GM23338 (cell line): ENCODE measurements at regions not wholly inside any gene's neighbourhood (a gene's known extent, or its start where the extent isn't known, plus 50 kb on each side); places are given as distances from the start of the nearest gene placed in this dataset.

ENCODE experiments used
- ATAC-seq: fragments of 200-7000 bp; cut with Tn5 transposase; 3 replicates; pipeline ENCODE4 v1.9.1; 2020
- DNase-seq: peaks from one replicate; pipeline ENCODE4 v3.0.0-alpha.2; 2015; ENCODE audit warnings: low spot score
- H2AFZ ChIP-seq: fragments of 200-600 bp; sonication (generic); 2 replicates; pipeline ENCODE4 v1.8.0; 2016; ENCODE audit warnings: antibody characterized with exemption, mild to moderate bottlenecking, moderate library complexity
- H3F3A ChIP-seq: fragments of 200-600 bp; sonication (generic); replicated peaks from 2 replicates; pipeline ENCODE4 v1.8.0; 2017; ENCODE audit warnings: antibody characterized with exemption, mixed run types, low read depth
- H3K27ac ChIP-seq: fragments of 200-600 bp; sonication (generic); 2 replicates; pipeline ENCODE4 v1.6.1; 2016; ENCODE audit warnings: low read depth
- H3K27me3 ChIP-seq: fragments of 200-600 bp; sonication (generic); 2 replicates; pipeline ENCODE4 v1.8.0; 2016; ENCODE audit warnings: mild to moderate bottlenecking, mixed run types, moderate library complexity; ENCODE audit not compliant: insufficient read depth
- H3K36me3 ChIP-seq: fragments of 200-600 bp; sonication (generic); 2 replicates; pipeline ENCODE4 v1.8.0; 2016; ENCODE audit warnings: mild to moderate bottlenecking; ENCODE audit not compliant: insufficient read depth
- H3K4me1 ChIP-seq: fragments of 200-600 bp; sonication (generic); 2 replicates; pipeline ENCODE4 v1.8.0; 2016; ENCODE audit warnings: mild to moderate bottlenecking, moderate library complexity; ENCODE audit not compliant: insufficient read depth
- H3K4me2 ChIP-seq: fragments of 200-600 bp; sonication (generic); 2 replicates; pipeline ENCODE4 v1.7.1; 2017; ENCODE audit warnings: mixed run types
- H3K4me3 ChIP-seq: fragments of 200-600 bp; sonication (generic); 2 replicates; pipeline ENCODE4 v1.6.1; 2016; ENCODE audit warnings: mixed run types
- H3K79me2 ChIP-seq: fragments of 200-600 bp; sonication (generic); replicated peaks from 2 replicates; pipeline ENCODE4 v1.8.0; 2017; ENCODE audit warnings: mild to moderate bottlenecking; ENCODE audit not compliant: insufficient read depth
- H3K9me2 ChIP-seq: fragments of 200-600 bp; sonication (generic); 2 replicates; pipeline ENCODE4 v1.8.0; 2017; ENCODE audit not compliant: insufficient read depth
- H4K20me1 ChIP-seq: fragments of 200-600 bp; sonication (generic); replicated peaks from 2 replicates; pipeline ENCODE4 v1.8.0; 2017; ENCODE audit warnings: mild to moderate bottlenecking; ENCODE audit not compliant: insufficient read depth
- H3K27ac Mint-ChIP-seq: 2 replicates; pipeline ENCODE4 v1.8.0; 2020; ENCODE audit warnings: inconsistent platforms, mild to moderate bottlenecking, moderate library complexity, mixed read lengths
- H3K27me3 Mint-ChIP-seq: 3 replicates; pipeline ENCODE4 v1.8.0; 2022; ENCODE audit warnings: low read depth, mild to moderate bottlenecking, moderate library complexity, mixed read lengths, inconsistent platforms; ENCODE audit not compliant: insufficient read depth, poor library complexity
- H3K36me3 Mint-ChIP-seq: 3 replicates; pipeline ENCODE4 v1.8.0; 2021; ENCODE audit warnings: low read depth, mild to moderate bottlenecking, inconsistent platforms, moderate library complexity, mixed read lengths
- H3K4me1 Mint-ChIP-seq: 3 replicates; pipeline ENCODE4 v1.8.0; 2020; ENCODE audit warnings: mild to moderate bottlenecking, inconsistent platforms, mixed read lengths
- H3K4me3 Mint-ChIP-seq: 3 replicates; pipeline ENCODE4 v1.8.0; 2021; ENCODE audit warnings: moderate library complexity, mild to moderate bottlenecking, inconsistent platforms, mixed read lengths
- H3K9me3 Mint-ChIP-seq: 3 replicates; pipeline ENCODE4 v1.8.0; 2020; ENCODE audit warnings: moderate library complexity, mild to moderate bottlenecking, inconsistent platforms, mixed read lengths
- CREB1 ChIP-seq: fragments of 250-450 bp; sonication (Bioruptor Pico); IDR thresholded peaks from 2 replicates; pipeline ENCODE4 v1.5.0; 2020; ENCODE audit warnings: low read depth, mild to moderate bottlenecking, moderate library complexity
- CTCF ChIP-seq, 2 experiments: fragments of 200-600 bp in 1 of 2; sonication (generic) in 1 of 2; conservative IDR thresholded peaks; 2 replicates each; pipeline versions ENCODE4 v1.5.1 to v1.6.1; 2016 to 2017; ENCODE audit warnings: antibody characterized with exemption in 2 of 2, low read depth in 2 of 2, mild to moderate bottlenecking in 2 of 2, moderate library complexity in 1 of 2
- EZH2 ChIP-seq: fragments of 200-600 bp; sonication (generic); IDR thresholded peaks from one replicate; pipeline ENCODE4 v1.8.0; 2017; ENCODE audit warnings: antibody characterized with exemption, mild to moderate bottlenecking, low read depth; ENCODE audit not compliant: unreplicated experiment
- EZH2phosphoT487 ChIP-seq: fragments of 200-600 bp; sonication (generic); IDR thresholded peaks from one replicate; pipeline ENCODE4 v1.8.1; 2018; ENCODE audit warnings: antibody characterized with exemption; ENCODE audit not compliant: unreplicated experiment
- JUNB ChIP-seq: IDR thresholded peaks from one replicate; pipeline ENCODE4 v1.6.1; 2016; ENCODE audit warnings: antibody characterized with exemption; ENCODE audit not compliant: unreplicated experiment
- NANOG ChIP-seq: IDR thresholded peaks from 2 replicates; pipeline ENCODE4 v1.6.1; 2016; ENCODE audit warnings: antibody characterized with exemption, borderline replicate concordance
- POLR2AphosphoS5 ChIP-seq: IDR thresholded peaks from 2 replicates; pipeline ENCODE4 v1.6.1; 2016; ENCODE audit warnings: antibody characterized with exemption, low read depth
- REST ChIP-seq: IDR thresholded peaks from one replicate; pipeline ENCODE4 v1.6.1; 2018; ENCODE audit warnings: antibody characterized with exemption; ENCODE audit not compliant: unreplicated experiment
- STAT1 ChIP-seq: IDR thresholded peaks from one replicate; pipeline ENCODE4 v1.6.1; 2016; ENCODE audit warnings: antibody characterized with exemption; ENCODE audit not compliant: unreplicated experiment
- ZNF114 ChIP-seq: fragments of 250-450 bp; sonication (Bioruptor Pico); IDR thresholded peaks from 2 replicates; pipeline ENCODE4 v1.5.0; 2020; ENCODE audit warnings: mild to moderate bottlenecking, moderate library complexity
- ZNF331 ChIP-seq: fragments of 250-450 bp; sonication (Bioruptor Pico); IDR thresholded peaks from 2 replicates; pipeline ENCODE4 v1.5.0; 2020; ENCODE audit warnings: low read depth, mild to moderate bottlenecking, moderate library complexity
- ZNF462 ChIP-seq: fragments of 250-450 bp; sonication (Bioruptor Pico); IDR thresholded peaks from 2 replicates; pipeline ENCODE4 v1.5.0; 2020; ENCODE audit warnings: mild to moderate bottlenecking, moderate library complexity
- TF ChIP-seq, protein P1 (sequence below): IDR thresholded peaks from 2 replicates; pipeline ENCODE4 v1.6.1; 2016; ENCODE audit warnings: antibody characterized with exemption

DNA sequence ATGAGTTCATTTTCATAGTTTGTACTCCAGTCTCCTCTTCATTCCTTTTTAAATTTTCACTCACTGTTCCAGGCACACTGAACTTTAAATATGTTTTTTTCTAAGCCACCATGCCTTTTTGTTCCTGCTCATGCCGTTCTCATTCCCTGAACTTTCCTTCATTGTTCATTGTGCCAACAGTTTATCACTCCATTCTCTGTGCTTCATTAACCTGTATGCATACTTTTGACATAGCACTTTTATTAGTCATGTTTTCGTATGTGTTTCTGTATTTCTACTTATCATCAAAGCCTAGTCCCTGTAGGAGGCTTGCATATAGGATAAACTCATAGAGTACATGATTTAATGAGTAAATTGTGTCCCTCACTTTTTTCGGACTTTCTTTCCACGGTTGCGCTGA, 65.3 kb downstream of the PCDH20 start:
- Histone ChIP-seq H3F3A (no peaks in the 10 kb centered on the region), H2AFZ (no peak overlapping the region), H3K27ac (no peak overlapping the region), H3K27me3 (no peaks in the 10 kb centered on the region), H4K20me1 (no peaks in the 10 kb centered on the region), H3K4me1 (no peaks in the 10 kb centered on the region), H3K4me2 (no peak overlapping the region), H3K36me3 (no peaks in the 10 kb centered on the region), H3K79me2 (no peaks in the 10 kb centered on the region), H3K9me2 (no peaks in the 10 kb centered on the region), H3K4me3 (no peak overlapping the region)
- DNase-seq = no peak
- TF ChIP-seq NANOG = no peak
- TF ChIP-seq JUNB = no peak
- no peak for TF ChIP-seq ZNF114
- no peak for TF ChIP-seq STAT1
- TF ChIP-seq, protein P1, sequence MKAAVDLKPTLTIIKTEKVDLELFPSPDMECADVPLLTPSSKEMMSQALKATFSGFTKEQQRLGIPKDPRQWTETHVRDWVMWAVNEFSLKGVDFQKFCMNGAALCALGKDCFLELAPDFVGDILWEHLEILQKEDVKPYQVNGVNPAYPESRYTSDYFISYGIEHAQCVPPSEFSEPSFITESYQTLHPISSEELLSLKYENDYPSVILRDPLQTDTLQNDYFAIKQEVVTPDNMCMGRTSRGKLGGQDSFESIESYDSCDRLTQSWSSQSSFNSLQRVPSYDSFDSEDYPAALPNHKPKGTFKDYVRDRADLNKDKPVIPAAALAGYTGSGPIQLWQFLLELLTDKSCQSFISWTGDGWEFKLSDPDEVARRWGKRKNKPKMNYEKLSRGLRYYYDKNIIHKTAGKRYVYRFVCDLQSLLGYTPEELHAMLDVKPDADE = no peak
- no peak for TF ChIP-seq REST
- no peak for TF ChIP-seq POLR2AphosphoS5
- TF ChIP-seq EZH2phosphoT487 = no peak
- no peak for TF ChIP-seq ZNF331 (CRISPR knock-in tag)
- no peak for TF ChIP-seq CTCF (conservative IDR thresholded peaks at IDR 0.05; ENCODE audit: low read depth in 2 of 2)
- no peak for TF ChIP-seq ZNF462 (CRISPR knock-in tag)
- no peak for TF ChIP-seq EZH2
- TF ChIP-seq CREB1 (CRISPR knock-in tag) = no peak
- Mint-ChIP-seq H3K27ac (no peak overlapping the region), H3K4me1 (no peaks in the 10 kb centered on the region), H3K4me3 (no peak overlapping the region), H3K9me3 (peaks cover 2% of the 10 kb centered on the region; the same call in 1 of the 3 replicates), H3K27me3 (no peaks in the 10 kb centered on the region), H3K36me3 (no peaks in the 10 kb centered on the region)
- no peak for ATAC-seq
